GM12878 (cell line): ENCODE measurements at regions not wholly inside any gene's neighbourhood (a gene's known extent, or its start where the extent isn't known, plus 50 kb on each side); places are given as distances from the start of the nearest gene placed in this dataset.

Experiments
- BCL11A ChIP-seq: IDR thresholded peaks from 2 replicates; pipeline ENCODE4 v1.6.1; 2011; ENCODE audit warnings: low read depth, low read length
- CEBPB ChIP-seq, 2 experiments: fragments of 150-350 bp in 1 of 2; IDR thresholded peaks; 2 replicates each; pipeline ENCODE4 v1.6.1; 2012 to 2014; ENCODE audit warnings: low read depth in 2 of 2, low read length in 2 of 2, borderline replicate concordance in 1 of 2, inconsistent platforms in 1 of 2
- CTCF ChIP-seq, 3 experiments: IDR thresholded peaks in 2 of 3; conservative IDR thresholded peaks in 1 of 3; 2 replicates each; pipeline ENCODE4 v1.5.1; 2011; ENCODE audit warnings: low read depth in 3 of 3, low read length in 3 of 3, mild to moderate bottlenecking in 3 of 3, control low read depth in 2 of 3, moderate library complexity in 2 of 3, inconsistent platforms in 1 of 3, mixed read lengths in 1 of 3; ENCODE audit not compliant: control insufficient read depth in 2 of 3, insufficient read depth in 1 of 3; ENCODE audit errors: extremely low read depth in 1 of 3
- DPF2 ChIP-seq: fragments of 450-650 bp; IDR thresholded peaks from 2 replicates; pipeline ENCODE4 v1.6.1; 2017; ENCODE audit warnings: mild to moderate bottlenecking
- GABPA ChIP-seq: IDR thresholded peaks from 2 replicates; pipeline ENCODE4 v1.6.1; 2014; ENCODE audit warnings: antibody characterized with exemption, low read depth, mild to moderate bottlenecking, inconsistent platforms
- HCFC1 ChIP-seq: fragments of 150-350 bp; IDR thresholded peaks from 2 replicates; pipeline ENCODE4 v1.6.1; 2014; ENCODE audit warnings: low read length
- POLR2A ChIP-seq: IDR thresholded peaks from 2 replicates; pipeline ENCODE4 v1.6.1; 2011; ENCODE audit warnings: low read depth, mild to moderate bottlenecking, low read length
- SRF ChIP-seq, 2 experiments: IDR thresholded peaks; 2 replicates each; pipeline ENCODE4 v1.6.1; 2011; ENCODE audit warnings: low read depth in 2 of 2, low read length in 2 of 2, mild to moderate bottlenecking in 1 of 2, moderate library complexity in 1 of 2
- TAF1 ChIP-seq: IDR thresholded peaks from 2 replicates; pipeline ENCODE4 v1.6.1; 2011; ENCODE audit warnings: mild to moderate bottlenecking, low read depth, low read length, borderline replicate concordance
- USF1 ChIP-seq: IDR thresholded peaks from 2 replicates; pipeline ENCODE4 v1.6.1; 2011; ENCODE audit warnings: borderline replicate concordance, low read depth, mild to moderate bottlenecking, moderate library complexity, mixed read lengths, low read length; ENCODE audit not compliant: insufficient read depth; ENCODE audit errors: extremely low read length
- ZNF24 ChIP-seq: fragments of 450-650 bp; IDR thresholded peaks from 2 replicates; pipeline ENCODE4 v1.6.1; 2017; ENCODE audit warnings: antibody characterized with exemption, mild to moderate bottlenecking

GRCh38 chr4:116530048-116530447 is 555.3 kb downstream of the TRAM1L1 start:
- TF ChIP-seq BCL11A (no peak), CTCF (IDR thresholded peaks at IDR 0.05 in 2 of 3, conservative IDR thresholded peaks at IDR 0.05 in 1 of 3; ENCODE audit: control insufficient read depth in 2 of 3, extremely low read depth in 1 of 3, insufficient read depth in 1 of 3, low read depth in 3 of 3, low read length in 3 of 3) (no peak), DPF2 (no peak), SRF (IDR thresholded peaks at IDR 0.05; ENCODE audit: low read depth in 2 of 2, low read length in 2 of 2) (no peak), ZNF24 (no peak), CEBPB (IDR thresholded peaks at IDR 0.05; ENCODE audit: borderline replicate concordance in 1 of 2, low read depth in 2 of 2, low read length in 2 of 2) (no peak), POLR2A (no peak), USF1 (no peak), TAF1 (no peak), GABPA (no peak), HCFC1 (no peak)
